Sigmoid colon (tissue), 6 donors: ENCODE measurements at regions not wholly inside any gene's neighbourhood (a gene's known extent, or its start where the extent isn't known, plus 50 kb on each side); places are given as distances from the start of the nearest gene placed in this dataset.

Experiments
- DNase-seq: peaks from one replicate; pipeline ENCODE4 v3.0.0-alpha.2; 2019
- H3K27ac ChIP-seq, 4 donors: fragments of 200-600 bp; sonication (generic); one replicate each; pipeline ENCODE4 v1.5.1; 2016 to 2019; ENCODE audit warnings: mild to moderate bottlenecking in 1 of 4
- H3K27me3 ChIP-seq, 3 donors: fragments of 200-600 bp; sonication (generic); one replicate each; pipeline ENCODE4 v1.5.1; 2019; ENCODE audit warnings: mild to moderate bottlenecking in 1 of 3
- H3K36me3 ChIP-seq, 4 donors: fragments of 200-600 bp; sonication (generic); one replicate each; pipeline ENCODE4 v1.5.1; 2016 to 2019
- H3K4me1 ChIP-seq, 4 donors: fragments of 200-600 bp; sonication (generic); one replicate each; pipeline ENCODE4 v1.5.1; 2017 to 2019
- H3K4me3 ChIP-seq, 4 donors: fragments of 200-600 bp; sonication (generic); one replicate each; pipeline ENCODE4 v1.5.1; 2017 to 2019; ENCODE audit warnings: mild to moderate bottlenecking in 2 of 4, moderate library complexity in 1 of 4
- H3K9me3 ChIP-seq, 4 donors: fragments of 200-600 bp in 3 of 4; sonication (generic) in 3 of 4; one replicate each; pipeline versions ENCODE4 v1.5.1 to v1.6.1; 2013 to 2019
- CTCF ChIP-seq, 4 experiments: fragments of 450-650 bp in 3 of 4; fragments of 200-600 bp in 1 of 4; IDR thresholded peaks; one replicate each; pipeline ENCODE4 v1.5.1; 2016 to 2019; ENCODE audit warnings: antibody characterized with exemption in 4 of 4, mild to moderate bottlenecking in 3 of 4, moderate library complexity in 2 of 4
- EP300 ChIP-seq, 4 donors: sonication (generic); formaldehyde crosslinking; IDR thresholded peaks; one replicate each; pipeline ENCODE4 v1.6.1; 2017; ENCODE audit warnings: antibody characterized with exemption in 4 of 4
- POLR2A ChIP-seq, 2 donors: fragments of 450-650 bp; IDR thresholded peaks; one replicate each; pipeline ENCODE4 v1.6.1; 2016; ENCODE audit warnings: antibody characterized with exemption in 2 of 2, mild to moderate bottlenecking in 2 of 2, moderate library complexity in 2 of 2
- POLR2AphosphoS5 ChIP-seq, 4 donors: sonication (generic); formaldehyde crosslinking; IDR thresholded peaks; one replicate each; pipeline ENCODE4 v1.6.1; 2017; ENCODE audit warnings: antibody characterized with exemption in 4 of 4
- WGBS, 2 donors: extraction: QIAGEN DNeasy Blood & Tissue Kit; methylation state at CpG; one replicate each; pipeline ENCODE4 v1.1.7; 2013; 5-methylcytosine and 5-hydroxymethylcytosine counted together
- intact Hi-C: fragments of 100-400 bp; cut with DNase I; formaldehyde crosslinking; loops from one replicate; pipeline ENCODE4 v1.15.1; 2023
- donor health status: healthy with polysubstance abuse.
- donor health status: healthy.

GRCh38 chr7:131899271-131900030 is 343.0 kb upstream of the PODXL start:
- intact Hi-C loops: no loop called here
- WGBS, 2 donors: 81 to 89% methylated on average over 4 of the region's 4 CpGs
- no peak for DNase-seq

GRCh38 chr7:131898418-131898817 is 342.0 kb upstream of the PODXL start:
- intact Hi-C loops: no loop called here
- 40 to 43% methylated on average over 3 of the region's 3 CpGs for WGBS, 2 donors
- peaks cover 0 to 5% (median 2%) of the 10 kb centered on the region in 4 donors for H3K9me3 ChIP-seq
- H3K27ac ChIP-seq: no peak overlapping the region
- no peaks in the 10 kb centered on the region for H3K36me3 ChIP-seq
- H3K27me3 ChIP-seq: no peaks in the 10 kb centered on the region
- TF ChIP-seq EP300 (IDR thresholded peaks at IDR 0.05) (no peak), POLR2A (IDR thresholded peaks at IDR 0.05) (no peak), CTCF (IDR thresholded peaks at IDR 0.05) (no peak), POLR2AphosphoS5 (IDR thresholded peaks at IDR 0.05) (no peak)
- no peak overlapping the region for H3K4me3 ChIP-seq
- no peak for DNase-seq
- peaks cover 0 to 9% (median 2%) of the 10 kb centered on the region in 4 donors for H3K4me1 ChIP-seq

More at GRCh38 chr7:131899271-131900030, 343.0 kb upstream of the PODXL start:
- Histone ChIP-seq H3K4me1 (peaks cover 0 to 9% (median 2%) of the 10 kb centered on the region in 4 donors), H3K27me3 (no peaks in the 10 kb centered on the region), H3K27ac (no peak overlapping the region), H3K4me3 (no peak overlapping the region), H3K9me3 (peaks cover 0 to 8% (median 2%) of the 10 kb centered on the region in 4 donors), H3K36me3 (no peaks in the 10 kb centered on the region)
- TF ChIP-seq POLR2A (IDR thresholded peaks at IDR 0.05): no peak
- TF ChIP-seq EP300 (IDR thresholded peaks at IDR 0.05): no peak
- TF ChIP-seq CTCF (IDR thresholded peaks at IDR 0.05): no peak
- TF ChIP-seq POLR2AphosphoS5 (IDR thresholded peaks at IDR 0.05): no peak

- H3K36me3 ChIP-seq: no peaks in the 10 kb centered on the region
- H3K9me3 ChIP-seq: peaks cover 0 to under 1% (median 0%) of the 10 kb centered on the region in 4 donors
- H3K4me1 ChIP-seq: peaks cover 0 to 9% (median 2%) of the 10 kb centered on the region in 4 donors
- H3K4me3 ChIP-seq: no peak overlapping the region
- H3K27ac ChIP-seq: no peak overlapping the region
- intact Hi-C loops: no loop called here
- no peak for DNase-seq
- TF ChIP-seq EP300 (IDR thresholded peaks at IDR 0.05) (no peak), POLR2A (IDR thresholded peaks at IDR 0.05) (no peak), CTCF (IDR thresholded peaks at IDR 0.05) (no peak), POLR2AphosphoS5 (IDR thresholded peaks at IDR 0.05) (no peak)
- WGBS, 2 donors: 86 to 91% methylated on average over 2 of the region's 2 CpGs
- no peaks in the 10 kb centered on the region for H3K27me3 ChIP-seq
These were observed 341.4 kb upstream of the PODXL start for GRCh38 chr7:131897790-131898165.

- no peaks in the 10 kb centered on the region for H3K9me3 ChIP-seq
- TF ChIP-seq POLR2AphosphoS5 (IDR thresholded peaks at IDR 0.05) (no peak), EP300 (IDR thresholded peaks at IDR 0.05) (no peak), CTCF (IDR thresholded peaks at IDR 0.05) (no peak), POLR2A (IDR thresholded peaks at IDR 0.05) (no peak)
- intact Hi-C loops: no loop called here
- H3K27me3 ChIP-seq: no peaks in the 10 kb centered on the region
- 72% methylated on average over 6 of the region's 6 CpGs for WGBS, 2 donors
- no peak overlapping the region for H3K27ac ChIP-seq
- no peak for DNase-seq
- H3K4me3 ChIP-seq: no peak overlapping the region
- peaks cover 0 to 9% (median 2%) of the 10 kb centered on the region in 4 donors for H3K4me1 ChIP-seq
- no peaks in the 10 kb centered on the region for H3K36me3 ChIP-seq
These were observed 340.8 kb upstream of the PODXL start for GRCh38 chr7:131897016-131897789.
